GM04503 (cell line): ENCODE measurements at regions not wholly inside any gene's neighbourhood (a gene's known extent, or its start where the extent isn't known, plus 50 kb on each side); places are given as distances from the start of the nearest gene placed in this dataset.
A peak's percentile ranks its signal among the peaks of the same experiment; 100 is the strongest.
"Not testable (repeated sequence)": the region's sequence is repeated elsewhere in the genome, so short reads cannot be mapped to it uniquely, and the experiment has no call there.

Source experiments
- DNase-seq: peaks from one replicate; pipeline ENCODE4 v3.0.0-alpha.2; 2012; ENCODE audit warnings: low read depth

DNA sequence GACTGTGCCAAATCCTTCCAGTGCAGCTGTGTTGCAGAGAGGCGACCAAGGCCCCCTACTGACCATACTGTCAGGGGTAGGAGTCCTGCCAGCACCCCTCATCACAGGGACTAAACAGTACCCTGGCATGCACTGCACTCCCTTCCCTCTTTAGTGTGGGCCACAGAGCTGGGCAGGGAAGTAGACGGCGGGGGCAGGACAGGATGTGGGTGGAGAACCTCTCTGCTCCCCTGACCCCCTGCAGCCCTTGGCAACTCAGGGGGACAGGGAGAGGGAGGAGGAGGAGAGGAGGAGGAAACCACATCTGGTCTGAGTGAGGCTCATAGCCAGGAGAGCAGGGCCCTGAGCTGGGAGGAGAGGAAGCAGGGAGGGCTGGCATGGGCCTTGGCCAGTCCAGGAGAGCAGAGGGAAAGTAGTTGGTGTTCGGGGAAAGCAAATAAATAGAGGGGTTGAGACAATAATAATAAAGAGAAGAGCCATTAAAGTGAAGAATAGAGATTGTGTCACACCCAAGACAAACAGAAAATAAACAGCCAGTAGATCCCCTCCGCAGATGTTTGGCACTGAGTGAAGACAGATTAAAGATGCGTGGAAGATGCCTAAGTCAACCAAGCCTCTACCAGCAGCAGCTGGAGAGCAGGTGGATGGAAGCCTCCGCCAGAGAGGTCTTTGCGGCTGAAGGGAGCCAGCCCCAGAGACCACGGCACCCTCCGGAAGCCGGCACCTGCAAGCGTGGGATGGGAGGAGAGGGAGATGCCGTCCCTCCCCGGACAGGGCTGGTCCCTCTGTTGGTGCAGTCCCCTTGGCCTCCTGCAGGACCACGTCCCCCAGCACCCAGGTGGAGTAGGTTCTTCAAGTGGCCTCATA lies 61.5 kb downstream of the RPUSD4 start:
- no peak for DNase-seq

DNA sequence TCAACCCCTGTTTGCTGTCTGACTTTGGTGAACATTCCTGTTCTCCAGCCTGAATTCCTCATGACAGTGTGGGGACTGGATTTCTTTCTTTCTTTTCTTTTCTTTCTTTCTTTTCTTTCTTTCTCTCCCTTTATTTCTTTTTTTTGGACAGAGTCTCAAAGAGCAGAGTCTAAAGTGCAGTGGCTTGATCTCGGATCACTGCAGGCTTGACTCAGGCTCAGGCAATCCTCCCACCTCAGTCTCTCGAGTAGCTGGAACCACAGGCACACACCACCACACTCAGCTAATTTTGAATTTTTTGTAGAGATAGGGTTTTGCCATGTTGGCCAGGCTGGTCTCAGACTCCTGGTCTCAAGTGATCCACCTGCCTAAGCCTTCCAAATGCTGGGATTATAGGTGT lies 63.1 kb downstream of the RPUSD4 start:
- DNase-seq: no peak

DNA sequence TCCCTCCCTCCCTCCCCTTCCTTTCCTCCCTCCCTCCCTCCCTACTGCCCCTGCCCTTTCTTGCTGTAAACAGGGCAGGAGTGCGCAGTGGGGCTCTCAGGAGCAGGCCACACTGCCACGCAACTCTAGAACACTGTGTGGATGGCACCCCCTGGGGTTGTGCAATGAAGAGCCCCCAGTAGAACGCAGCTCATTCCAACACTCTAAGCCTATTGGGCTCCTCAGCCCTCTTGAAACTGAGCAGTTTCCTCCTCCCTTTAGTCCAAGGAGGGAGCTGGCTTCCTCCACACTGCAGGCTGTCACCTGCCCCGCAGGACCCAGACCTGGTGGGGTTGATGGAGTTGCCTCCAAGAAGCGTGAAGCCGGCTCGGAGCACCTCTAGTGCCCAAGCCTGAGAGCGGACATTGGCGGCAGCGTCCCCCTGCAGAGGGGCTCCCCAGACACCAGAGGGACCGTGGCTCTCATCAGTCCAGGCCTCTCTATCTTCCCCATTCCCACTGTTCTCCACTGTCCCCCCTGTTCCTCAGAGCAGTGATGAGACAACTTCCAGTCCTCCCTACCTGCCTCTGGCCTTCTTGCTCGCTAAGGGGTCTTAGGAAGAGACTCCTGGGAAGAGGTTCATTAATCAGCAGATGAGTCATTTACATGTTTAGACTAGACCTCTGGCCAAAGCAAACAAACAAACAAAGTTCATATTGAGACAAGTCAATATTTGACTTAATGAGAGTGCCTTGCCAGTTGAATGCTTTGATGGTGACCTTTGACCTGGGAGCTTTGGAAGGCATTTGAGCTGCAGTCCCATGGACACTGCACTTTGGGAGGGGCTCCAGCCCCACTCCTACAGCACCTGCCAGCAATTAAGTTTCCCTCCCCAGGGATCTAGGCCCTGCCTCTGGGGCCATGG lies 64.0 kb downstream of the RPUSD4 start:
- no peak for DNase-seq

DNA sequence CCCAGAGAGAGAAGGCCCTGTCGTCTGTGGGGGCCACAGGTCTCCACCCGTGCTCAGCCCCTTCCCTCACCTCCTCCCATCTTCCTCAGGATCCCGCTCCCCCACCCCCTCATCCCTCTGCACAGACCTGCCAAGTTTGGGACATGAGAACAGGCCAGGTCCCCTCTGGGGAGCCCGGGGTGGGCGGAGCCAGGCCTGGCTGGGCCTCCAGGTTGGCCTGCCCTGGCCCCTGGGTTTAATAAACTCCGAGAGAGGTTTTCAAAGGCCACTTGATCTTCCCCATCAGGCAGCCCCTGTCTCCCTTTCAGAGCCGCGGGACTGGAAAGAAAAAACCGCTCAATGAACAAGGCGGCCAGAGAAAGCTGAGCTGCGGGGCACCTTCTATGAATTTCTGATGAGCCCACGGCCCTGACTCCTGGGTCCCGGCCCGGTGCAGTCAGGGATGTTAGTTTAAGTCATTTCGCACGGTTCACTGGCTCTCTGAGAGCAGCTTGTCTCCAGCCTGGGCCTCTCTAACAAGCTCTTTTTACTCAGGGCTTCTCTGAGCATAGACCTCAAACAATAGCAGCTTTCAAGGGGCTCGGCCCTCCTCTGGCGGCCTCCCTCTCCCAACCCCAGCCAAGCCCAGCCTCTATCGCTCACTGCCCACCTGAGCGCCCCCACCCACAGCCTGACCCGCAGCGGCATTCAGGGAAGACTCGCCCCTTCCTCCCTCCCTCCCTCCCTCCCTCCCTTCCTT lies 64.8 kb downstream of the RPUSD4 start:
- no peak for DNase-seq

DNA sequence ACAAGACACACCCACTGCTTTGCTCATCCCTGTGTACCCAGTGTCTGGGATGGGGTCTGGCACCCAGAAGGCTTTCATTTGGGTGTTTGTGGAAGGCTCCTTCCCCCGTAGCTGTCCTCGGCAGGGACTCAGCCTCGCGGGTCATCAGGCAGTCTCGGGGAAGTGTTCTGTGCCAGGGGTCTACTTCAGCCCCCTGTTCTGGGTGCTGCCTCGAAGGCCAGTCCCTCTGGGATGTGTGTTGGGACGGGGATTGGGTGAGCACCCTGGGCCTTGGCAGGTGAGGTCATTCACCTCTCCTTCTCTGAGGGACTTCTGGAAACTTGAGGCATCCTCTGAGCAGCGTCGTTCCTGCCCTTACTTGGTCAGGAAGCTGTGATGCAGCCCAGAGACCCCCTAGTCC lies 65.5 kb downstream of the RPUSD4 start:
- DNase-seq: no peak

DNA sequence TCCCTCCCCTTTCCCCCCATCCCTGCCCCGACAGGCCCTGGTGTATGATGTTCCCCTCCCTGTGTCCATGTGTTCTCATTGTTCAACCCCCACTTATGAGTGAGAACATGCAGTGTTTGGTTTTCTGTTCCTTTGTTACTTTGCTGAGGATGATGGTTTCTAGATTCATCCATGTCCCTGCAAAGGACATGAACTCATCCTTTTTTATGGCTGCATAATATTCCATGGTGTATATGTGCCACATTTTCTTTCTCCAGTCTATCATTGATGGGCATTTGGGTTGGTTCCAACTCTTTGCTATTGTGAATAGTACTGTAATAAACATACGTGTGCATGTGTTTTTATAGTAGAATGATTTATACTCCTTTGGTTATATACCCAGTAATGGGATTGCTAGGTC lies 68.0 kb downstream of the RPUSD4 start:
- not testable (repeated sequence) for DNase-seq

DNA sequence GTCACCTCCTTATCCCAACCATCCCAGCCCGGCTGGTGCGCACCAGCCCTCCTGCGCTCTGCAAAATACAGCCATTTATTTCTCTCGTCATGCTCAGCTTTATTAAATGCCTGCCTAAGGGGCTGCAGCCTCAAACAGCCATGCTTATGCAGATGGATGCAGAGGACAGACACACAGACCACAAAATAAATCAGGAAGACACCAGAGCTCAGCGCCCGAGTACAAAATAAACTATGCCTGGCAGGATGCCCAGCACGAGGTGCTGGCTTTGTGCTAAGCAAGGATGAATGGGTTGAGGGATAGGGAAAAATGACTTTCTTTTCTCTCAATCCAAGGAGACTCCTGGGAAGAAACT lies 70.5 kb downstream of the RPUSD4 start:
- peak; percentile 51 for DNase-seq

DNA sequence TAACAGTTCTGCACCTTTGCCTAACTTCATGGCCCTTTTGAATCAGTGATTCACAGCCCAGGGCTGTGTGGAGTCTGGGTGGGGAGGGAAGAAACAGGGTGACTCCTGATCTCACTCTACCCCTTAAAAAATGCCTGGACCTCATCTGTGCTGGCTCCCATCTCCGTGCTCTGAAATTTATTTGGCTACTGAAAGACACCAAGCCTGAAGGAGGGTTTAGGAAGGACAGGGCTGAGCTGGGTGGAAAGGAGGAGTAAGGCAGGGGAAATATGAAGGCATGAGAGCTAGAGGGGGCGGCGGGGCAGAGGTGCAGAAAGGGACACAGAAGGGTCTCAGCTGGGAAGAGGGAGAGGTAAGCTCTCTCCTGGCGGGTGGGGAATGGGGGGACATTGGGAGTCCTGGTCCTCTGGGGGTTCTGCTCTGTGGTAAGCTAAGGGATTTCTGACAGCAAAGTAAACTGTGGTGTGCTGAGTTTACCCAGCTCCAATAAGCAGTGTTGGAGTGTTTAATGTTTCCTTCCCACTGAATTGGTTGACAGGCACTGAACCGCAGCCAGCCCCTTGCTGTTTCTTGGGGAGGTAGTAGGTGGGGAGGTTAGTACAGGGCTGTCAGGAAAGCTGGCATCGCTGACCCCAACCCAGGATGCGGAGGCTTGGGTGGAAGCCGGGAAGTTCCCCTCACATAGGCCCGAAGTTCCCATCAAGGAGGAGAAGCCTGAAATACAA lies 71.1 kb downstream of the RPUSD4 start:
- DNase-seq: no peak

DNA sequence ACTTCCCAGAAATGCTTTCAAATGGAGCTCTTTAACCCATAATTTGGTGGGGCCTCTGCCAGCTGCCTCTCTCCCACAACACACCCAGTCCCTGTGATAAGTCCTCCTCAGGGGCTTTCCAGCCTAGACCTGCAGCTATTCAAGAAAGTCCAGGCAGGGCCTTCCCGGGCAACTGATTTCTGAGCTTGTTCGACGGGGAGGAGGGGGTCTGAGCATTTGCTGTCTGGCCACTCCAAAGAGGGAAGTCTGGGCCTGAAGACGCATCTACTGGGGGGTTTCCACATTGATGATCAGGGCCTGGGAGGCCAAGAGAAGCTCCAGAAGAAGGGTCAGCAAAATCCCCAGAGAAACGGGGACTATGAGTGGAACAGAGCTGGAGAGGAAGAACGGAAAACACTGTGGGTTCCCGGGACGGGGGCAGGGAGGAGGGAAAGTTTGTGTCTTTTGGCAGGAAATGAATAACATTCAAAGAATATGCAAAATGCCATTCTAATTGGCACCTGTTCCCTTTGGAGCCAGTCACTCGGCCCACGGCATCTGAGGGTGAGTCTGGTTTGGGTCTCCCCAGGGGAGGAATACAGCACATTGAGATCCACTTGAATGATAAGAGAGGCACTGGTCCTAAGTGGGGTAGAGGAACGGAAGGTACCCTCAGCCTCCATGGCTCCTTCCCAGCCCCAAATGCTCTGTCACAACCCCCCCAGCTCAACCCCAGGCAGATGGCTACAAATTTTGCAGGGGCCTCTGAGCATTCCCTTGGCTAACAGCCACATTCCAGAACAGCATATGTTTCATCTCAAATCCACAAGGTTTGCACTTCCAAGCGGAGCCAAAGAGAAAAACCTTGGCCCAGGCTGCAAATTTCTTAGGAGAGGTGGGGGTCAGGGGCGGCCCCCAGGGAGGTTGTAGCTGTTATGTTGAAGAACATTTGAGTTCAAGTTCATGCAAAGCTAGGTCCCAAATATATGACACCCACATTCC lies 72.0 kb downstream of the RPUSD4 start:
- DNase-seq: no peak

DNA sequence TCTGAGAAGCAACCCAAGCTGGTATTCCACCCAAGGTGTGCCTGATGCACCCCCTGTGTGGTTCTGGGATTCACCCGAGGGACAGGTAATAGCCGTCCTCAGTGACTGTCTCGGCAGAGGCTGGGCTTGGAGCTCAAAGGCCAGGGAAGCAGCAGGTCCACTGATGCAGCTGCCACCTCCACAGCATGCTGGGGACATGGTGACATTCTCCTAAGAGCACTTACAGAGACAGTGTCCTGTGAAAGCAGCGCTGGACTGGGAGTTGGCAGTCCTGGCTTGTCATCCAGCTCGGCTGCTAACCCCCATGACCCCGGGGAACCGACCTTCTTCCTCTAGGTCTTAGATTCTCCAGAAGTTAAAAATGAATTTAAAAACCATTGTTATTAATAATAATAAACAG lies 72.8 kb downstream of the RPUSD4 start:
- DNase-seq: no peak

DNA sequence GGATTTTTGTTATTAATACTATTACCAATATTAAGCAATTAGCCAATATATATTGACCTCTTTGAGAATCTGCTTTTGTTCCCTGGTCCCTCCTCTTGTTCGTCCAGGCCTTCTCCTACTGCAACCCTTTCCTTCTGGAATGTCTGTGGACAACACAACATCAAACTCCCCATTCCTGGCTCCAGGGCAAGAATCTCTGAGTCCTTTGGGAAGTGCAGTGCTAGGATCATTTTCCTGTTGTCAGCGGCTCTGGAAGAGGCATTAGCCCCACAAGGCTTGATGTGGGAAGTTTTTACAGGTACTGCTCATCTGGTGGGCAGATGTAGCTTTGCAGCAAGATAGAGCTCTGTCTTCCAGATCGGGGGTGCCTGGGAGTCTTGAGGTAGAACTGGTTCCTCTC lies 74.3 kb downstream of the RPUSD4 start:
- no peak for DNase-seq

DNA sequence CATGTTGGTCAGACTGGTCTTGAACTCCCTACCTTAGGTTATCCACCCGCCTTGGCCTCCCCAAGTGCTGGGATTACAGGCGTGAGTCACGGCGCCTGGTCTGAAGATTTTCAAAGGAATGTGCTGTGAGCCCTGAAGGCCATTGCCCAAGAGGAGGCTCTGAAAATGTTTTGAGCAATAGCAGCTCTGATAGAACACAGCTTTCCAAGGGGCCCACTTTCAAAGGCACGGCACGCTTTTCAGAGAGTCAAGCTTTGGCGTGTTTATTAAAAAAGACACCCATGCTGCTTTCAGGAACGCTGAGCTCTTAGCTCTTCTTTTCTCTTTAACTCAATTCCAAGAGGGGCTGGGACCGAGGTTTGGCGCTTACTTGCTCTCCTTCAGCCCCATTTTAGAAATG lies 73.8 kb upstream of the CDON start:
- DNase-seq: peak; percentile 88

DNA sequence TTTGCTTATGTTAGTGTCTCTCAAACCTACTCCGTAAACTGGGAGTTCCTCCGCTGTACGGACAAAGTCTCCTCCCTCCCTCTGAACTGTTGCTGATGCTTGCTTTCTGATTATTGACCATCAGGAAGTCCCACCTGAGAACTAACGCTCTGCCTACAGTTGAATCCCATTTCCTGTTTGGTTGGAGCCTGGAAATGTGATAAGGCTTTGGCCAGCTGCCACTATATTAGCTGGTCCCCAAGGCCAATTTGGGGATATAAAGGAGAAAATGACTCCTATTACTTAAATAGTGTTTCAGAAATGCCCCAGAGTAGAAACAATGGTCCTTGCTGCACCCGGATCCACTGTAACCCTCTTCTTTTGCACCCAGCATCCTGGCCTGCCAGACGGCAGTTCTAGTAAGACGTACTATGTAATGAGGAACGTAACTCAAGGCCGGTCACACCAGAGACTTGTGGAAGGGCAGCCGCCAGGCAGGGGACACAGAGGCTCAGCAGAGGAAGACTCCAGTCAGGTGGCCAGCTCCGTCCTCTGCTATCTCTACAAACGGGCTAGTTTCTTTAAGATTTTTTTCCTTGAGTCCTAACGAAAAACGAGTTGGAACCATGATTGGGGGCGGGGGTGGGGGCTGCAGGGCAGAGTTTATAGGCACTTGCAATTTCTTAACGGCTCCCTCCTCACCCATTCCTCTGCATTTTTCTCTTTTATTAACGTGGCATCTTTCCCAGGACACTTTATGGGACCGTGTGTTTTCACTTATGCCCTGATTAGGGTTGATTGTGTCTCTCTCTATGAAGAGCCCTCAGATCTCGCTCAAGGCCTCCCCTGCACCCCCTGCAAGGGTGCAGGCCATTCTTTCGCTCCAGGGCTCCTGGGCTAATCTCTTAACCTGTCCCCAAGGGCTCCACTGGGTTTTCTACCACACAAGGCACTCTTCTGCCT lies 72.8 kb upstream of the CDON start:
- DNase-seq: no peak

DNA sequence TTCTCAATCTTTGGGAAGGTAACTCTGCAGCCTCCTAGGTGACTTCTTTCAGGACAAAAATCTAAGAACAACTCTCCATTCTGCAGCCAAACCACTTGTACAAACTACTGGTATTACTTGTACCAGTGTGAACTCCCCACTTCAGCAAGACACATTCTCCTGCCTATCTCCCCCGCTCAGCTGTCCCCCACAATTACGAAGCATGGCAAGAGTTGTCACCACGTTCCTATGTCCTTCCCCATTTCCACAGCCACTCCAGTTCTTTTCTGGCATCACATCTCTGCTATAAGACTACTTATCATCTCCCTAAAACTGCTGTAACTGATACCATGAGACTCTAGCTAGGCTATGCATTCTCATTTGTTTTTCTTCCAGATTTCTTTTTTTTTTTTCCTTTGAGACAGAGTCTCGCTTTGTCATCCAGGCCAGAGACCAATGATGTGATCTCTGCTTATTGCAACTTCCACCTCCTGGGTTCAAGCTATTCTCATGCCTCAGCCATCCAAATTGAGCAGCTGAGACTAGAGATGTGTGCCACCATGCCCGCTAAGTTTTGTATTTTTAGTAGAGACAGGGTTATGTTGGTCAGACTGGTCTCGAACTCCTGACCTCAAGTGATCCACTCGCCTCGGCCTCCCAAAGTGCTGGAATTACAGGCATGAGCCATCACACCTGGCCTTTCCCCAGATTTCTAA lies 71.9 kb upstream of the CDON start:
- no peak for DNase-seq

DNA sequence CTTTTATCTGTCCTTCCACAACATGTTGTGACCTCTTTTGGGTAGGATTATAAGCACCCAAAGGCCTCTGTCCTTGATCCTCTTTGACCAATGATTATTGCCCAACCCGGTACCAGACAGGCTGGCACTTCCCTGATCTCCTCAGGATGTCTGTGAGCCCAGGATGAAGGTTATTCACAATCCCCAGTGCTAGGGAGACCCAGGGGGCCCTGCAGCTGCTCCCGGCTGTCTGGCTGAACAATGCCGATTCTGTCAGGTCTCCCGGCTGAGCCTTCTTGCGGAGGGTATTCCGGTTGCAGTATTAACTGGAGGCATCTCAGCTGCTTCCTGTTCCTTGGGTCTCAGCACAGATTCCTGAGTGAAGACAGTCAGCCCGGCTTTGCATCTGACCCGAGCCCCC lies 71.2 kb upstream of the CDON start:
- no peak for DNase-seq

DNA sequence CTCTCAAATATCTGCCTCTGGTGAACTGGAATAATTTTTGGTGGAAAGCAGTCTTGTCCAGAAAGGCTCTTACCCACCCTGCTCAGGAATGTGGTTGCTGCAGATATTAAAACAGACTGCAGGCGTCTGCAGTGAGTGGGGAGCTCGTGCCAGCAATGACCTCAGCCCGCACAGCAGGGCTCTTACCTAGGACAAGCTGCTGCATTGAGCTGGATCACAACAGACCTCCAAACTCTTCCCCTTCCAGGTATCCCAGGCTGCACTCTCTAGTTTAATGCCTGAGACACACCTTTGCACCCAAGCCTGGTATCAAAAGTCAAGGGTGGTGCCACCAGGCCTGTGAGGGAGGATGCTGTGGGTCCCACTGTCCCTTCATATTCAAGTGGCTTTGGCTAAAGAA lies 69.7 kb upstream of the CDON start:
- no peak for DNase-seq

DNA sequence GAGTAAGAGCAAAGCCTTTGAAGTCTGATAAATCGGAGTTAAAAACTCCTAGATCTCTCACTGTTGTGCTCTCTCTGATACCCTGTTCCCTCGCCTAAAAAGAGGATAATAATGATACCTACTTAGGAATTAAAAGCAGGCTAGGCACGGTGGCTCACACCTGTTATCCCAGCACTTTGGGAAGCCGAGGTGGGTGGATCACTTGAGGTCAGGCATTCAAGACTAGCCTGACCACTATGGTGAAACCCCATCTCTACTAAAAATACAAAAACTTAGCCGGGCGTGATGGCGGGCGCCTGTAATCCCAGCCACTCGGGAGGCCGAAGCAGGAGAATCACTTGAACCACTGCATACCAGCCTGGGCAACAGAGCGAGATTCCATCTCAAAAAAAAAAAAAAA lies 68.1 kb upstream of the CDON start:
- DNase-seq: not testable (repeated sequence)

DNA sequence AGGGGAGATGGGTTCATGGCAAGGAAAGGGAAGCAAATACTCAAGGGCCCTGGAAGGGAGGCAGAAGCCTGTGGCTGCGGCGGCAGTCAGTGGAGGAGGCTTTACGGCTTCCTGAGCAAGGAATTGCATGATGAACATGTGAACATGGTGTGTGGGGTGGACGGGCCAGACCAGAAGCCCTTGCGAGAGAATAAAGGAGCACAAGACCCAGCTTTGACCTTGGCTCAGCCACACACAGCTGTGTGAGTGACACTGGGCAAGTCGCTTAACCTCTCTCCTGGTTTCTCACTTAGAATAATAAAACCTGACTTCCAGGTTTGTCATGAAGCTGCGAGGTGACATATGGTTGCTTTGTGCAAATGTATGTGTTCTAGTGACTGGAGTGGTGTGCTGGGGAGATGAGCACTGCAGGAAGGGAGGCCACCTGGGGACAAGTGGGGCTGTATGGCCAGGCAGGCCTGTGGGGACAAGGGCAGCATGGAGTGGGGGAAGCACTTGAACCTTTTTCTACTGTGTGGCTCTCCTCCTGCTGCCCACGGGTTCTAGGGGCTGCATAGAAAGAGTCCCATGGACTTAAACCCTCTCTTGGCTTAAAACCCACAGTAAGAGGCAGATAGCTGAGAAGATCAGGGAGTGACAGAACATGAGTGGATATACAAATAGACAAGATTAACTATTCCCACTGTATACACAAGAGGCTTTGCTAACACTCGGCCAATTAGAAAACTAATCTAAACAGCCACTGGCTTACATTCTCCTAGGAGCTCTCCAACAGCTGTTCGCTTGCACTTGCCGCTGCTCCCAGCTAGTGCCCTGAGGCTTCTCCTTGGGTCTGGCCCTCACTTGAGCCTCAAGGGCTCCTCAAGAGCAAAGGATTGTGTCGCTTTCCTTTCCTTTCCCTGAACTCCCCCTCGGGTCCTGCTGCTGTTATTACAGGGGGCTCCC lies 67.3 kb upstream of the CDON start:
- no peak for DNase-seq
